Neural cell (in vitro differentiated cells): ENCODE measurements at regions not wholly inside any gene's neighbourhood (a gene's known extent, or its start where the extent isn't known, plus 50 kb on each side); places are given as distances from the start of the nearest gene placed in this dataset.
"Not testable (repeated sequence)": the region's sequence is repeated elsewhere in the genome, so short reads cannot be mapped to it uniquely, and the experiment has no call there.

Experiments
- H2AFZ ChIP-seq: fragments of 200-600, 300-800 bp; sonication (generic), shearing (Covaris generic); 2 replicates; pipeline ENCODE4 v1.6.0; 2014; ENCODE audit warnings: low read depth, mild to moderate bottlenecking, antibody characterized with exemption, low read length, moderate library complexity
- H3F3A ChIP-seq: fragments of 200-600 bp; shearing (Covaris generic); 2 replicates; pipeline ENCODE4 v1.6.1; 2016; ENCODE audit warnings: mild to moderate bottlenecking, moderate library complexity, mixed read lengths, antibody characterized with exemption, low read length; ENCODE audit not compliant: insufficient read depth, poor library complexity, severe bottlenecking
- H3K27ac ChIP-seq: fragments of 200-600, 300-800 bp; sonication (generic), shearing (Covaris generic); 2 replicates; pipeline ENCODE4 v1.5.1; 2014; ENCODE audit warnings: mild to moderate bottlenecking, low read length, moderate library complexity
- H3K27me3 ChIP-seq: fragments of 300-800, 200-600 bp; sonication (generic), shearing (Covaris generic); 2 replicates; pipeline ENCODE4 v1.6.0; 2014; ENCODE audit warnings: mild to moderate bottlenecking, low read depth, low read length, moderate library complexity; ENCODE audit not compliant: insufficient read depth
- H3K36me3 ChIP-seq: fragments of 300-800, 200-600 bp; sonication (generic), shearing (Covaris generic); 2 replicates; pipeline ENCODE4 v1.5.1; 2014; ENCODE audit warnings: mild to moderate bottlenecking, antibody characterized with exemption, low read length, moderate library complexity; ENCODE audit not compliant: insufficient read depth
- H3K4me2 ChIP-seq: fragments of 300-800, 200-600 bp; sonication (generic), shearing (Covaris generic); 2 replicates; pipeline ENCODE4 v1.6.0; 2014; ENCODE audit warnings: mild to moderate bottlenecking, low read length
- H3K4me3 ChIP-seq: fragments of 300-800, 200-600 bp; sonication (generic), shearing (Covaris generic); 2 replicates; pipeline ENCODE4 v1.5.1; 2014; ENCODE audit warnings: mild to moderate bottlenecking, low read length, moderate library complexity
- H3K79me2 ChIP-seq: fragments of 200-600 bp; shearing (Covaris generic); replicated peaks from 2 replicates; pipeline ENCODE4 v1.6.0; 2014; ENCODE audit warnings: mild to moderate bottlenecking, low read length, moderate library complexity; ENCODE audit not compliant: insufficient read depth
- H3K9ac ChIP-seq: fragments of 300-800, 200-600 bp; sonication (generic), shearing (Covaris generic); 2 replicates; pipeline ENCODE4 v1.6.1; 2016; ENCODE audit warnings: mild to moderate bottlenecking, low read length, mixed read lengths
- H3K9me2 ChIP-seq: fragments of 200-600 bp; shearing (Covaris generic); 2 replicates; pipeline ENCODE4 v1.6.1; 2016; ENCODE audit warnings: mild to moderate bottlenecking, low read length, mixed read lengths; ENCODE audit not compliant: insufficient read depth
- H3K9me3 ChIP-seq: fragments of 200-600, 300-800 bp; sonication (generic), shearing (Covaris generic); 2 replicates; pipeline ENCODE4 v1.6.1; 2016; ENCODE audit warnings: mild to moderate bottlenecking, mixed run types, low read length, moderate library complexity, mixed read lengths
- H4K20me1 ChIP-seq: fragments of 200-600 bp; shearing (Covaris generic); 2 replicates; pipeline ENCODE4 v1.6.1; 2016; ENCODE audit warnings: mild to moderate bottlenecking, mixed run types; ENCODE audit not compliant: insufficient read depth
- EP300 ChIP-seq: fragments of 450-650 bp; conservative IDR thresholded peaks from 2 replicates; pipeline ENCODE4 v1.6.1; 2014; ENCODE audit warnings: antibody characterized with exemption, mild to moderate bottlenecking, moderate library complexity; ENCODE audit not compliant: poor library complexity, severe bottlenecking
- EZH2 ChIP-seq: fragments of 200-600, 300-800 bp; shearing (Covaris generic), sonication (generic); IDR thresholded peaks from 2 replicates; pipeline ENCODE4 v1.6.1; 2014; ENCODE audit warnings: antibody characterized with exemption, low read length, borderline replicate concordance, mild to moderate bottlenecking; ENCODE audit not compliant: insufficient read depth, poor library complexity, severe bottlenecking
- MXI1 ChIP-seq: fragments of 450-650 bp; conservative IDR thresholded peaks from 2 replicates; pipeline ENCODE4 v1.6.1; 2014; ENCODE audit warnings: antibody characterized with exemption, mild to moderate bottlenecking; ENCODE audit not compliant: poor library complexity, severe bottlenecking
- POLR2AphosphoS5 ChIP-seq: IDR thresholded peaks from 2 replicates; pipeline ENCODE4 v1.6.1; 2012
- RAD21 ChIP-seq: fragments of 450-650 bp; conservative IDR thresholded peaks from 2 replicates; pipeline ENCODE4 v1.6.1; 2014; ENCODE audit warnings: antibody characterized with exemption, mild to moderate bottlenecking, moderate library complexity
- SMC3 ChIP-seq: fragments of 450-650 bp; conservative IDR thresholded peaks from 2 replicates; pipeline ENCODE4 v1.6.1; 2014; ENCODE audit warnings: antibody characterized with exemption, mild to moderate bottlenecking, moderate library complexity; ENCODE audit not compliant: poor library complexity
- TAF1 ChIP-seq: IDR thresholded peaks from 2 replicates; pipeline ENCODE4 v1.6.1; 2012; ENCODE audit warnings: low read depth
- TF ChIP-seq, protein P1 (sequence below): IDR thresholded peaks from 2 replicates; pipeline ENCODE4 v1.6.1; 2012; ENCODE audit warnings: borderline replicate concordance
- TF ChIP-seq, protein P2 (sequence below): fragments of 450-650 bp; IDR thresholded peaks from 2 replicates; pipeline ENCODE4 v1.5.1; 2014; ENCODE audit warnings: antibody characterized with exemption, mild to moderate bottlenecking, moderate library complexity; ENCODE audit not compliant: poor library complexity, severe bottlenecking

DNA sequence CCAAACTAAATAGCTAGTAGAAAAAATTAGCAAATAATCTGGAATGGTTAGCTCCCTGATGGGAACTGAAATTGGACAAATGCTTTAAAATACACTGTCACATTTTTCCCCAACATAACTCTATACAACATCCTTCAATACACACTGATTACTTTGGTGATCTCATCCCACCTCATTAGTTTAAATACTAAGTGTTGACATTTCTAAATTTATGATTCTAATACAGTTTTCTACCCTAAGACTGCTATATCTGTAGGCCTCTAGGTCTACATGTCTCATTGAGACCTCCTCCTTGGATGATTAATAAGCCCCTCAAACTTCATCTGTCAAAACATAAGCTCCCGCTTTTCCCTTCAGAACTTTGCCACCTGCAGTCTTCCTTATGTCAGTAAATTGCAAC lies 80.7 kb upstream of the SLITRK5 start:
- H3K4me3 ChIP-seq: no peak overlapping the region
- no peak overlapping the region for H2AFZ ChIP-seq
- no peaks in the 10 kb centered on the region for H3K9me2 ChIP-seq
- H3K9me3 ChIP-seq: no peaks in the 10 kb centered on the region
- H4K20me1 ChIP-seq: no peaks in the 10 kb centered on the region
- H3F3A ChIP-seq: no peaks in the 10 kb centered on the region
- H3K36me3 ChIP-seq: no peaks in the 10 kb centered on the region
- H3K4me2 ChIP-seq: no peak overlapping the region
- H3K27ac ChIP-seq: no peak overlapping the region
- no peak for TF ChIP-seq SMC3
- TF ChIP-seq, protein P1, sequence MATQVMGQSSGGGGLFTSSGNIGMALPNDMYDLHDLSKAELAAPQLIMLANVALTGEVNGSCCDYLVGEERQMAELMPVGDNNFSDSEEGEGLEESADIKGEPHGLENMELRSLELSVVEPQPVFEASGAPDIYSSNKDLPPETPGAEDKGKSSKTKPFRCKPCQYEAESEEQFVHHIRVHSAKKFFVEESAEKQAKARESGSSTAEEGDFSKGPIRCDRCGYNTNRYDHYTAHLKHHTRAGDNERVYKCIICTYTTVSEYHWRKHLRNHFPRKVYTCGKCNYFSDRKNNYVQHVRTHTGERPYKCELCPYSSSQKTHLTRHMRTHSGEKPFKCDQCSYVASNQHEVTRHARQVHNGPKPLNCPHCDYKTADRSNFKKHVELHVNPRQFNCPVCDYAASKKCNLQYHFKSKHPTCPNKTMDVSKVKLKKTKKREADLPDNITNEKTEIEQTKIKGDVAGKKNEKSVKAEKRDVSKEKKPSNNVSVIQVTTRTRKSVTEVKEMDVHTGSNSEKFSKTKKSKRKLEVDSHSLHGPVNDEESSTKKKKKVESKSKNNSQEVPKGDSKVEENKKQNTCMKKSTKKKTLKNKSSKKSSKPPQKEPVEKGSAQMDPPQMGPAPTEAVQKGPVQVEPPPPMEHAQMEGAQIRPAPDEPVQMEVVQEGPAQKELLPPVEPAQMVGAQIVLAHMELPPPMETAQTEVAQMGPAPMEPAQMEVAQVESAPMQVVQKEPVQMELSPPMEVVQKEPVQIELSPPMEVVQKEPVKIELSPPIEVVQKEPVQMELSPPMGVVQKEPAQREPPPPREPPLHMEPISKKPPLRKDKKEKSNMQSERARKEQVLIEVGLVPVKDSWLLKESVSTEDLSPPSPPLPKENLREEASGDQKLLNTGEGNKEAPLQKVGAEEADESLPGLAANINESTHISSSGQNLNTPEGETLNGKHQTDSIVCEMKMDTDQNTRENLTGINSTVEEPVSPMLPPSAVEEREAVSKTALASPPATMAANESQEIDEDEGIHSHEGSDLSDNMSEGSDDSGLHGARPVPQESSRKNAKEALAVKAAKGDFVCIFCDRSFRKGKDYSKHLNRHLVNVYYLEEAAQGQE: no peak
- no peak for TF ChIP-seq POLR2AphosphoS5
- TF ChIP-seq, protein P2, sequence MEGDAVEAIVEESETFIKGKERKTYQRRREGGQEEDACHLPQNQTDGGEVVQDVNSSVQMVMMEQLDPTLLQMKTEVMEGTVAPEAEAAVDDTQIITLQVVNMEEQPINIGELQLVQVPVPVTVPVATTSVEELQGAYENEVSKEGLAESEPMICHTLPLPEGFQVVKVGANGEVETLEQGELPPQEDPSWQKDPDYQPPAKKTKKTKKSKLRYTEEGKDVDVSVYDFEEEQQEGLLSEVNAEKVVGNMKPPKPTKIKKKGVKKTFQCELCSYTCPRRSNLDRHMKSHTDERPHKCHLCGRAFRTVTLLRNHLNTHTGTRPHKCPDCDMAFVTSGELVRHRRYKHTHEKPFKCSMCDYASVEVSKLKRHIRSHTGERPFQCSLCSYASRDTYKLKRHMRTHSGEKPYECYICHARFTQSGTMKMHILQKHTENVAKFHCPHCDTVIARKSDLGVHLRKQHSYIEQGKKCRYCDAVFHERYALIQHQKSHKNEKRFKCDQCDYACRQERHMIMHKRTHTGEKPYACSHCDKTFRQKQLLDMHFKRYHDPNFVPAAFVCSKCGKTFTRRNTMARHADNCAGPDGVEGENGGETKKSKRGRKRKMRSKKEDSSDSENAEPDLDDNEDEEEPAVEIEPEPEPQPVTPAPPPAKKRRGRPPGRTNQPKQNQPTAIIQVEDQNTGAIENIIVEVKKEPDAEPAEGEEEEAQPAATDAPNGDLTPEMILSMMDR: no peak
- TF ChIP-seq EP300: no peak
- no peak for TF ChIP-seq EZH2
- TF ChIP-seq MXI1: no peak
- TF ChIP-seq TAF1: no peak
- no peak for TF ChIP-seq RAD21
- H3K9ac ChIP-seq: no peak overlapping the region
- H3K79me2 ChIP-seq: no peaks in the 10 kb centered on the region
- no peaks in the 10 kb centered on the region for H3K27me3 ChIP-seq

DNA sequence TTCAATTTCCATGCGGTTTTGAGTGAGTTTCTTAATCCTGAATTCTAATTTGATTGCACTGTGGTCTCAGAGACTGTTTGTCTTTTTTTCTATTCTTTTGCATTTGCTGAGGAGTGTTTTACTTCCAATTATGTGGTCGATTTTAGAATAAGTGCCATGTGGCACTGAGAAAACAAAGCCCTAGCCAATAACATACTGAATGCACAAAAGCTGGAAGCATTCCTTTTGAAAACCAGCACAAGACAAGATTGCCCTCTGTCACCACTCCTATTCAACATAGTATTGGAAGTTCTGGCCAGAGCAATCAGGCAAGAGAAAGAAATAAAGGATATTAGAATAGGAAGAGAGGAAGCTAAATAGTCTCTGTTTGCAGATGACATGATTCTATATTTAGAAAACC lies 66.7 kb upstream of the SLITRK5 start:
- H3K9me3 ChIP-seq, H3K36me3 ChIP-seq: not testable (repeated sequence)

DNA sequence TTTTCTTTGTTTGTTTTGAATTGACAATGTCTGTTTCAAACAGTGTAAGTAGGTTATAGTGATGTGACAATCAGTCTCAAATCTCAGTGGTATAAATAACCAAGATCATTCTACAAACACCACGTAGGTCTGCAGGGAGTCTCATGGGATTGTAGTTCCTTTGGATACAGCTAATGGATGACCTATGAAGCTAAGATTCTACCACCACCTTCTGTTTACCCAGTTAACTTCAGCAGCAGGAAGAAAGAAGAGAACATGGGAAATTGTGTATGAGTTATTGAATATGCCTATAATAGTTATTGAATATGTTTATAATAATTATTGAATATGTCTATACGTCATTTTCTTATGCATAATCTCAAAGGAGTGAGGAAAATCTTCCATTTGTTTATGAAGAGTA lies 63.9 kb upstream of the SLITRK5 start:
- H3K4me2 ChIP-seq: no peak overlapping the region
- no peak overlapping the region for H3K4me3 ChIP-seq
- TF ChIP-seq POLR2AphosphoS5: no peak
- no peak for TF ChIP-seq SMC3
- TF ChIP-seq, protein P2: no peak
- TF ChIP-seq, protein P1: no peak
- no peak for TF ChIP-seq EZH2
- TF ChIP-seq TAF1: no peak
- TF ChIP-seq MXI1: no peak
- no peak for TF ChIP-seq EP300
- no peak for TF ChIP-seq RAD21
- H3K36me3 ChIP-seq: no peaks in the 10 kb centered on the region
- no peaks in the 10 kb centered on the region for H3K27me3 ChIP-seq
- H3K9me2 ChIP-seq: no peaks in the 10 kb centered on the region
- no peak overlapping the region for H2AFZ ChIP-seq
- no peak overlapping the region for H3K27ac ChIP-seq
- no peaks in the 10 kb centered on the region for H3K9me3 ChIP-seq
- no peaks in the 10 kb centered on the region for H3F3A ChIP-seq
- H3K9ac ChIP-seq: no peak overlapping the region
- H3K79me2 ChIP-seq: no peaks in the 10 kb centered on the region
- H4K20me1 ChIP-seq: no peaks in the 10 kb centered on the region

More for the DNA sequence above, 66.7 kb upstream of the SLITRK5 start:
- not testable (repeated sequence) for H3K4me3 ChIP-seq, H3K27me3 ChIP-seq, H3K9ac ChIP-seq, H4K20me1 ChIP-seq, H3F3A ChIP-seq, H2AFZ ChIP-seq, H3K9me2 ChIP-seq, H3K27ac ChIP-seq, H3K4me2 ChIP-seq, H3K79me2 ChIP-seq
